ENCODE measurements at regions not wholly inside any gene's neighbourhood (a gene's known extent, or its start where the extent isn't known, plus 50 kb on each side); places are given as distances from the start of the nearest gene placed in this dataset.

- no peak for TF ChIP-seq ZNF157 (tag by site-specific recombination; IDR thresholded peaks at IDR 0.05)
- TF ChIP-seq ZNF558 (tag by site-specific recombination; IDR thresholded peaks at IDR 0.05) = no peak
- TF ChIP-seq KLF17 (tag by site-specific recombination; IDR thresholded peaks at IDR 0.05) = no peak
- no peak for TF ChIP-seq ZNF404 (tag by site-specific recombination; IDR thresholded peaks at IDR 0.05)
These were observed 59.9 kb upstream of the SPAG16 start (continued) for GRCh38 chr2:213224366-213224765.

GRCh38 chr2:213225866-213226265 is 58.4 kb upstream of the SPAG16 start:
- H3K9me3 ChIP-seq (ENCODE audit: control insufficient read depth, insufficient read depth, low read depth, low read length) = no peaks in the 10 kb centered on the region
- TF ChIP-seq ZNF423 (tag by site-specific recombination; IDR thresholded peaks at IDR 0.05) (no peak), BCL11B (tag by site-specific recombination; IDR thresholded peaks at IDR 0.05; ENCODE audit: low read depth) (no peak), ZNF223 (tag by site-specific recombination; IDR thresholded peaks at IDR 0.05) (no peak), ZNF624 (tag by site-specific recombination; IDR thresholded peaks at IDR 0.05) (no peak), PRDM6 (tag by site-specific recombination; IDR thresholded peaks at IDR 0.05) (no peak), ZNF549 (tag by site-specific recombination; IDR thresholded peaks at IDR 0.05) (no peak), ZNF571 (tag by site-specific recombination; IDR thresholded peaks at IDR 0.05) (no peak), SP3 (tag by site-specific recombination; IDR thresholded peaks at IDR 0.05) (no peak), ZNF26 (tag by site-specific recombination; IDR thresholded peaks at IDR 0.05) (no peak), ZSCAN4 (tag by site-specific recombination; IDR thresholded peaks at IDR 0.05) (no peak), ZNF664 (tag by site-specific recombination; IDR thresholded peaks at IDR 0.05) (no peak)
- no peaks in the 10 kb centered on the region for H3K36me3 ChIP-seq (ENCODE audit: control insufficient read depth in 2 of 2, insufficient read depth in 1 of 2, low read length in 2 of 2)
- H3K27ac ChIP-seq (ENCODE audit: extremely low read depth, low read depth, low read length) = no peak overlapping the region
- ChIA-PET CTCF (no interaction called here), POLR2A (no interaction called here)
- no peaks in the 10 kb centered on the region for H3K4me1 ChIP-seq (ENCODE audit: control insufficient read depth, insufficient read depth, low read length)
- no peak overlapping the region for H3K4me3 ChIP-seq (ENCODE audit: low read depth, low read length)

- Histone ChIP-seq H3K36me3 (ENCODE audit: control insufficient read depth in 2 of 2, insufficient read depth in 1 of 2, low read length in 2 of 2) (no peaks in the 10 kb centered on the region), H3K4me3 (ENCODE audit: low read depth, low read length) (no peak overlapping the region), H3K27ac (ENCODE audit: extremely low read depth, low read depth, low read length) (no peak overlapping the region), H3K4me1 (ENCODE audit: control insufficient read depth, insufficient read depth, low read length) (no peaks in the 10 kb centered on the region), H3K9me3 (ENCODE audit: control insufficient read depth, insufficient read depth, low read depth, low read length) (no peaks in the 10 kb centered on the region)
- CTCF ChIA-PET = no interaction called here
- POLR2A ChIA-PET = no interaction called here
- TF ChIP-seq RBAK (tag by site-specific recombination; IDR thresholded peaks at IDR 0.05) (no peak), PRDM6 (tag by site-specific recombination; IDR thresholded peaks at IDR 0.05) (no peak), ZNF670 (tag by site-specific recombination; IDR thresholded peaks at IDR 0.05; ENCODE audit: low read depth) (no peak), FEZF1 (tag by site-specific recombination; IDR thresholded peaks at IDR 0.05) (no peak), ZNF692 (tag by site-specific recombination; IDR thresholded peaks at IDR 0.05) (no peak), ZNF76 (tag by site-specific recombination; IDR thresholded peaks at IDR 0.05; ENCODE audit: borderline replicate concordance, low read depth) (no peak), ZNF146 (tag by site-specific recombination; IDR thresholded peaks at IDR 0.05) (no peak), GFI1B (tag by site-specific recombination; IDR thresholded peaks at IDR 0.05) (no peak), ZNF18 (tag by site-specific recombination; IDR thresholded peaks at IDR 0.05) (no peak), ZNF26 (tag by site-specific recombination; IDR thresholded peaks at IDR 0.05) (no peak)
These were observed 56.8 kb upstream of the SPAG16 start for GRCh38 chr2:213227458-213227857.
